HepG2 (cell line): ENCODE measurements at regions not wholly inside any gene's neighbourhood (a gene's known extent, or its start where the extent isn't known, plus 50 kb on each side); places are given as distances from the start of the nearest gene placed in this dataset.

Experiments used
- ATAC-seq: fragments of 200-7000 bp; cut with Tn5 transposase; 3 replicates; pipeline ENCODE4 v1.9.1; 2020; ENCODE audit warnings: mild to moderate bottlenecking, moderate library complexity
- BruUV-seq: library from RNA; stranded (reverse); fragments of 400-500 nt; replicated peaks from 2 replicates; lab custom pipeline; 2021; lab: Mats Ljungman, UMichigan
- CTCF ChIA-PET: fragments of 300-600 bp; formaldehyde crosslinking; extraction: SDS; loops from one replicate; lab custom pipeline; 2021; ENCODE audit warnings: low total read pairs, inconsistent platforms, low intra/inter-chr PET ratio; lab: Yijun Ruan, JAX
- POLR2A ChIA-PET: fragments of 350-600 bp; sonication (Branson Sonifier 250); formaldehyde crosslinking; loops from one replicate; lab custom pipeline; 2020; ENCODE audit warnings: antibody characterized with exemption, inconsistent platforms; lab: Yijun Ruan, JAX
- DNase-seq: peaks from one replicate; pipeline ENCODE4 v3.0.0-alpha.2; 2015; ENCODE audit warnings: low spot score
- FAIRE-seq: peaks from 3 replicates; lab custom pipeline; 2011; peaks lifted over from hg19 to GRCh38; lab: Jason Lieb, UNC
- H2AFZ ChIP-seq: one replicate; pipeline ENCODE4 v1.6.1; 2011; ENCODE audit warnings: low read length, inconsistent platforms
- H3K27ac ChIP-seq: fragments of 300-600 bp; 3 replicates; pipeline ENCODE4 v1.8.0; 2011; ENCODE audit warnings: mixed run types, mild to moderate bottlenecking, mixed read lengths, low read length, inconsistent platforms; ENCODE audit not compliant: insufficient read depth; ENCODE audit errors: extremely low read length
- H3K27me3 ChIP-seq, 2 experiments: fragments of 200-600 bp in 1 of 2; 2 replicates in 1 of 2; 3 replicates in 1 of 2; pipeline versions ENCODE4 v1.6.0 to v1.8.0; 2011; ENCODE audit warnings: low read length in 2 of 2, mild to moderate bottlenecking in 2 of 2, moderate library complexity in 2 of 2, inconsistent platforms in 1 of 2; ENCODE audit not compliant: insufficient read depth in 2 of 2, control insufficient read depth in 1 of 2
- H3K36me3 ChIP-seq, 2 experiments: fragments of 200-600 bp in 1 of 2; replicated peaks in 1 of 2; 2 replicates in 1 of 2; 3 replicates in 1 of 2; pipeline versions ENCODE4 v1.5.1 to v1.8.0; 2011; ENCODE audit warnings: low read length in 2 of 2, inconsistent platforms in 1 of 2; ENCODE audit not compliant: insufficient read depth in 2 of 2, control insufficient read depth in 1 of 2
- H3K4me1 ChIP-seq: 2 replicates; pipeline ENCODE4 v1.5.1; 2012; ENCODE audit warnings: low read length, inconsistent platforms; ENCODE audit not compliant: insufficient read depth
- H3K4me2 ChIP-seq: 2 replicates; pipeline ENCODE4 v1.6.0; 2011; ENCODE audit warnings: low read depth, low read length, inconsistent platforms
- H3K4me3 ChIP-seq, 3 experiments: fragments of 200-600 bp in 1 of 3; sonication (generic), shearing (Covaris generic) in 1 of 3; replicated peaks in 1 of 3; 2 replicates each; pipeline ENCODE4 v1.5.1; 2011 to 2016; ENCODE audit warnings: low read length in 3 of 3, inconsistent platforms in 2 of 3, low read depth in 2 of 3, mild to moderate bottlenecking in 2 of 3, control low read depth in 1 of 3, mixed read lengths in 1 of 3; ENCODE audit not compliant: insufficient read depth in 1 of 3
- H3K79me2 ChIP-seq: one replicate; pipeline ENCODE4 v1.6.1; 2011; ENCODE audit warnings: low read length, inconsistent platforms; ENCODE audit not compliant: insufficient read depth
- H3K9ac ChIP-seq: 2 replicates; pipeline ENCODE4 v1.6.0; 2011; ENCODE audit warnings: mild to moderate bottlenecking, low read depth, low read length, inconsistent platforms; ENCODE audit not compliant: insufficient read depth
- H3K9me3 ChIP-seq: 2 replicates; pipeline ENCODE4 v1.5.1; 2012; ENCODE audit warnings: mild to moderate bottlenecking, low read length
- H4K20me1 ChIP-seq: 2 replicates; pipeline ENCODE4 v1.6.0; 2011; ENCODE audit warnings: inconsistent platforms, mild to moderate bottlenecking, low read length, moderate library complexity; ENCODE audit not compliant: insufficient read depth
- ERF ChIP-seq: IDR thresholded peaks from 2 replicates; pipeline ENCODE4 v1.6.1; 2018; ENCODE audit warnings: missing biosample characterization, missing genetic modification reagents
- ESRRA ChIP-seq: sonication (generic); formaldehyde crosslinking; IDR thresholded peaks from 2 replicates; pipeline ENCODE4 v1.5.1; 2020; ENCODE audit warnings: mild to moderate bottlenecking, low read depth, missing genetic modification reagents
- GATA4 ChIP-seq: sonication (generic); IDR thresholded peaks from 2 replicates; pipeline ENCODE4 v1.6.1; 2016; ENCODE audit warnings: antibody characterized with exemption, low read depth, borderline replicate concordance
- MIER2 ChIP-seq: IDR thresholded peaks from 2 replicates; pipeline ENCODE4 v1.6.1; 2016; ENCODE audit warnings: missing biosample characterization, missing genetic modification reagents
- NFKBIZ ChIP-seq: IDR thresholded peaks from 2 replicates; pipeline ENCODE4 v1.6.1; 2018; ENCODE audit warnings: missing genetic modification reagents, missing compliant biosample characterization
- ZNF460 ChIP-seq: sonication (generic); formaldehyde crosslinking; IDR thresholded peaks from 2 replicates; pipeline ENCODE4 v1.5.1; 2020; ENCODE audit warnings: missing genetic modification reagents, mild to moderate bottlenecking, borderline replicate concordance
- ZNF484 ChIP-seq: sonication (generic); formaldehyde crosslinking; IDR thresholded peaks from 2 replicates; pipeline ENCODE4 v1.5.1; 2020; ENCODE audit warnings: mild to moderate bottlenecking, low read depth, missing genetic modification reagents, borderline replicate concordance
- ZNF510 ChIP-seq: sonication (generic); formaldehyde crosslinking; IDR thresholded peaks from 2 replicates; pipeline ENCODE4 v1.4.0; 2020; ENCODE audit warnings: low read depth, mild to moderate bottlenecking, missing genetic modification reagents
- WGBS: methylation state at CpG from one replicate; pipeline ENCODE4 v1.1.6; 2017; ENCODE audit warnings: low lambda C conversion rate; 5-methylcytosine and 5-hydroxymethylcytosine counted together
- in situ Hi-C: cut with HindIII; loops from 2 replicates; pipeline ENCODE4 v1.10.0; 2017; ENCODE audit warnings: low pct_unique_long_range_greater_than_20kb; ENCODE audit not compliant: extremely low pct_ligation_motif_present
- intact Hi-C: fragments of 100-400 bp; cut with micrococcal nuclease; formaldehyde crosslinking; loops from one replicate; pipeline ENCODE4 v1.10.0; 2022; ENCODE audit not compliant: unreplicated experiment
- TF ChIP-seq, protein P1 (sequence below), 2 experiments: fragments of 450-650 bp in 1 of 2; sonication (generic) in 1 of 2; formaldehyde crosslinking in 1 of 2; IDR thresholded peaks; 2 replicates each; pipeline versions ENCODE4 v1.6.1 to v1.8.0; 2016 to 2022; ENCODE audit warnings: antibody characterized with exemption in 1 of 2, mild to moderate bottlenecking in 1 of 2, missing genetic modification reagents in 1 of 2
- TF ChIP-seq, protein P2 (sequence below): IDR thresholded peaks from 2 replicates; pipeline ENCODE4 v1.6.1; 2012; ENCODE audit warnings: inconsistent platforms

DNA sequence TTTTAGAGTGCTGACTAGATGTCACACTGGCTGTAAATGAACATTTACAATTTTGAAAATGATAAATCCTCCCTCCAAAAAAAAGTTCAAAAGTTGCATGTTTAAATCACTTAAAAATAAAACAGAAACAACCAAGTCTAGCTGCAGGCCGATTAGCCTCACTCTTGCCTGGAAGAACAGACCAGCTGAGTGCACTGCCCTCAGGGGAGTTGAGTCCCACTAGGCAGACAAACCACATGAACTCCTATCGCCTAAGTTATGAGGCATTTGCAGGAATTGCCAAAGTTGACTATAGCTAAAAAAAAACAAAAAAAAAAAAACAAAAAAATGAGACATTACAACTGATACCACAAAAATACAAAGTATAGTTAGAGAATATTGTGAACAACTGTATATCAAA lies 510.0 kb downstream of the ANKRD7 start:
- TF ChIP-seq, protein P1, sequence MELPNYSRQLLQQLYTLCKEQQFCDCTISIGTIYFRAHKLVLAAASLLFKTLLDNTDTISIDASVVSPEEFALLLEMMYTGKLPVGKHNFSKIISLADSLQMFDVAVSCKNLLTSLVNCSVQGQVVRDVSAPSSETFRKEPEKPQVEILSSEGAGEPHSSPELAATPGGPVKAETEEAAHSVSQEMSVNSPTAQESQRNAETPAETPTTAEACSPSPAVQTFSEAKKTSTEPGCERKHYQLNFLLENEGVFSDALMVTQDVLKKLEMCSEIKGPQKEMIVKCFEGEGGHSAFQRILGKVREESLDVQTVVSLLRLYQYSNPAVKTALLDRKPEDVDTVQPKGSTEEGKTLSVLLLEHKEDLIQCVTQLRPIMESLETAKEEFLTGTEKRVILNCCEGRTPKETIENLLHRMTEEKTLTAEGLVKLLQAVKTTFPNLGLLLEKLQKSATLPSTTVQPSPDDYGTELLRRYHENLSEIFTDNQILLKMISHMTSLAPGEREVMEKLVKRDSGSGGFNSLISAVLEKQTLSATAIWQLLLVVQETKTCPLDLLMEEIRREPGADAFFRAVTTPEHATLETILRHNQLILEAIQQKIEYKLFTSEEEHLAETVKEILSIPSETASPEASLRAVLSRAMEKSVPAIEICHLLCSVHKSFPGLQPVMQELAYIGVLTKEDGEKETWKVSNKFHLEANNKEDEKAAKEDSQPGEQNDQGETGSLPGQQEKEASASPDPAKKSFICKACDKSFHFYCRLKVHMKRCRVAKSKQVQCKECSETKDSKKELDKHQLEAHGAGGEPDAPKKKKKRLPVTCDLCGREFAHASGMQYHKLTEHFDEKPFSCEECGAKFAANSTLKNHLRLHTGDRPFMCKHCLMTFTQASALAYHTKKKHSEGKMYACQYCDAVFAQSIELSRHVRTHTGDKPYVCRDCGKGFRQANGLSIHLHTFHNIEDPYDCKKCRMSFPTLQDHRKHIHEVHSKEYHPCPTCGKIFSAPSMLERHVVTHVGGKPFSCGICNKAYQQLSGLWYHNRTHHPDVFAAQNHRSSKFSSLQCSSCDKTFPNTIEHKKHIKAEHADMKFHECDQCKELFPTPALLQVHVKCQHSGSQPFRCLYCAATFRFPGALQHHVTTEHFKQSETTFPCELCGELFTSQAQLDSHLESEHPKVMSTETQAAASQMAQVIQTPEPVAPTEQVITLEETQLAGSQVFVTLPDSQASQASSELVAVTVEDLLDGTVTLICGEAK (IDR thresholded peaks at IDR 0.05): no peak
- TF ChIP-seq, protein P1 (CRISPR knock-in tag; IDR thresholded peaks at IDR 0.05): no peak
- TF ChIP-seq ZNF460 (CRISPR knock-in tag) (no peak), ERF (CRISPR knock-in tag) (no peak), ZNF484 (CRISPR knock-in tag) (no peak), NFKBIZ (CRISPR knock-in tag) (no peak), GATA4 (no peak), MIER2 (CRISPR knock-in tag) (no peak), ZNF510 (CRISPR knock-in tag) (no peak), ESRRA (CRISPR knock-in tag) (no peak)
- TF ChIP-seq, protein P2, sequence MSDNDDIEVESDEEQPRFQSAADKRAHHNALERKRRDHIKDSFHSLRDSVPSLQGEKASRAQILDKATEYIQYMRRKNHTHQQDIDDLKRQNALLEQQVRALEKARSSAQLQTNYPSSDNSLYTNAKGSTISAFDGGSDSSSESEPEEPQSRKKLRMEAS: no peak
- TF ChIP-seq, all 625 proteins: peak for 0
- no peak overlapping the region for H3K27ac ChIP-seq
- H3K4me3 ChIP-seq: no peak overlapping the region
- intact Hi-C loops (no loop called here), in situ Hi-C loops (no loop called here)
- no peaks in the 10 kb centered on the region for H3K27me3 ChIP-seq
- no peaks in the 10 kb centered on the region for H3K36me3 ChIP-seq
- no peaks in the 10 kb centered on the region for H4K20me1 ChIP-seq
- DNase-seq: no peak
- ChIA-PET POLR2A (no interaction called here), CTCF (no interaction called here)
- H3K4me2 ChIP-seq: no peak overlapping the region
- no peak overlapping the region for H2AFZ ChIP-seq
- H3K79me2 ChIP-seq: no peaks in the 10 kb centered on the region
- no TSS peak for BruUV-seq
- WGBS: 4% methylated on average over 2 of the region's 2 CpGs
- no peaks in the 10 kb centered on the region for H3K4me1 ChIP-seq
- ATAC-seq: no peak
- H3K9me3 ChIP-seq: no peaks in the 10 kb centered on the region; the same call in 1 of the 2 replicates
- no peak for FAIRE-seq
- no peak overlapping the region for H3K9ac ChIP-seq
